Stomach (tissue), 8 donors: ENCODE measurements at regions not wholly inside any gene's neighbourhood (a gene's known extent, or its start where the extent isn't known, plus 50 kb on each side); places are given as distances from the start of the nearest gene placed in this dataset.
"Not testable (repeated sequence)": the region's sequence is repeated elsewhere in the genome, so short reads cannot be mapped to it uniquely, and the experiment has no call there.

Source experiments
- DNase-seq, 2 donors: peaks; one replicate each; pipeline versions ENCODE4 v3.0.0 to v3.0.0-alpha.2; 2013 to 2019
- H3K27ac ChIP-seq, 5 donors: fragments of 200-600 bp in 4 of 5; sonication (generic) in 4 of 5; one replicate each; pipeline ENCODE4 v1.5.1; 2013 to 2019; ENCODE audit warnings: mild to moderate bottlenecking in 1 of 5, moderate library complexity in 1 of 5
- H3K27me3 ChIP-seq, 3 donors: fragments of 200-600 bp; sonication (generic); one replicate each; pipeline ENCODE4 v1.5.1; 2017 to 2019; ENCODE audit warnings: mixed run types in 1 of 3
- H3K36me3 ChIP-seq, 4 donors: fragments of 200-600 bp; sonication (generic); 1 replicate in 3 of 4; 2 replicates in 1 of 4; pipeline ENCODE4 v1.5.1; 2016 to 2019
- H3K4me1 ChIP-seq, 4 donors: fragments of 200-600 bp; sonication (generic); one replicate each; pipeline ENCODE4 v1.5.1; 2016 to 2019
- H3K4me3 ChIP-seq, 4 donors: fragments of 200-600 bp; sonication (generic) in 3 of 4; one replicate each; pipeline ENCODE4 v1.5.1; 2016 to 2019; ENCODE audit warnings: mild to moderate bottlenecking in 1 of 4
- H3K9me3 ChIP-seq, 4 donors: fragments of 200-600 bp; sonication (generic); one replicate each; pipeline ENCODE4 v1.5.1; 2016 to 2019
- EP300 ChIP-seq: sonication (generic); formaldehyde crosslinking; IDR thresholded peaks from one replicate; pipeline ENCODE4 v1.6.1; 2017; ENCODE audit warnings: antibody characterized with exemption
- POLR2A ChIP-seq, 4 donors: fragments of 450-650 bp; IDR thresholded peaks; one replicate each; pipeline ENCODE4 v1.6.1; 2016; ENCODE audit warnings: antibody characterized with exemption in 4 of 4, control low read depth in 2 of 4, mild to moderate bottlenecking in 1 of 4, moderate library complexity in 1 of 4
- POLR2AphosphoS5 ChIP-seq, 3 donors: sonication (generic); formaldehyde crosslinking; IDR thresholded peaks; one replicate each; pipeline ENCODE4 v1.6.1; 2016; ENCODE audit warnings: antibody characterized with exemption in 3 of 3
- WGBS, 5 donors: extraction: QIAGEN DNeasy Blood & Tissue Kit in 3 of 5; methylation state at CpG; one replicate each; pipeline versions ENCODE4 v1.1.5 to v1.1.7; 2013 to 2018; 5-methylcytosine and 5-hydroxymethylcytosine counted together
- intact Hi-C: fragments of 100-400 bp; cut with DNase I; formaldehyde crosslinking; loops from one replicate; pipeline ENCODE4 v1.15.1; 2023; ENCODE audit warnings: low total_unique reads
- TF ChIP-seq, protein P1 (sequence below), 7 experiments: fragments of 450-650 bp in 4 of 7; fragments of 200-600 bp in 3 of 7; sonication (generic) in 3 of 7; IDR thresholded peaks; one replicate each; pipeline ENCODE4 v1.5.1; 2016 to 2019; ENCODE audit warnings: antibody characterized with exemption in 7 of 7, control low read depth in 2 of 7, mild to moderate bottlenecking in 1 of 7
- donor health status: healthy with polysubstance abuse.
- donor health status: Bipolar disorder and iron deficiency.
- donor health status: healthy.

DNA sequence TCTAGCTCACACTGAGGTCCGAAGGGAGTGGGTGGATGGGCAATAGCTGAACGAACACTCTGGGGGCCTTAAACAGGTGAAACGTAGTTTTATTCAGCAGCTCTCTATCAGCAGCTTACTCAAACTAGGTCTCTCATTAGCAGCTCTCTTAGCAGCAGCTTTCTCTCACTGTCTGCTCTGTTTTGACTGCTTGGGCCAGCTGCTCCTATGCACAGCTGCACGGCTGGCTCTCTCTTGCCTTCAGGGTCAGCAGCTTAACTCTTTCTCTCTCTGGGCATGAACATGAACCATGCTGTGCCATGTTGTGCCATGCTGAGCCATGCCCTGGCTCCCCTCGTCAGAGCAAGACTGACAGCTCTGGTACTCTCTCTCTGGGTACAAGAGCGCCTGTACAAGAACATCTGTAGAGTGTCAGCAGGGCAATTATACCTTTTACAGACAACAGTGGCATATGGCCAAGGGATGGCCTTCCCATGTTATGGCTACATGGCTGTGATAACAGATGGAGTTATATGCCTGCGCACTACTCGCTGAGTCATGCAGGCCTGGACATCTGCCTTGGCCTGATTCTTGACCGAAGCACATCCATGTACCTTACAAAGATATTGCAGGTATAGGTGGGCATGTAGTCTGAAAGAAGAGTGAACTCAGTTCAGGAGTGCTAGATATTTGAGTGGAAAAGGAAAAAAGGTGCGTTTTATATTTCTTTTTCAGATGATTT lies 152.4 kb downstream of the LEPR start:
- Histone ChIP-seq H3K27ac (no peak overlapping the region), H3K9me3 (no peaks in the 10 kb centered on the region), H3K4me3 (no peak overlapping the region), H3K4me1 (no peaks in the 10 kb centered on the region), H3K27me3 (no peaks in the 10 kb centered on the region), H3K36me3 (peaks cover 0 to 23% (median 12%) of the 10 kb centered on the region in 4 donors)
- 70 to 86% (median 83%) methylated on average over 10 of the region's 10 CpGs for WGBS, 5 donors
- no peak for TF ChIP-seq POLR2A (IDR thresholded peaks at IDR 0.05)
- TF ChIP-seq, protein P1, sequence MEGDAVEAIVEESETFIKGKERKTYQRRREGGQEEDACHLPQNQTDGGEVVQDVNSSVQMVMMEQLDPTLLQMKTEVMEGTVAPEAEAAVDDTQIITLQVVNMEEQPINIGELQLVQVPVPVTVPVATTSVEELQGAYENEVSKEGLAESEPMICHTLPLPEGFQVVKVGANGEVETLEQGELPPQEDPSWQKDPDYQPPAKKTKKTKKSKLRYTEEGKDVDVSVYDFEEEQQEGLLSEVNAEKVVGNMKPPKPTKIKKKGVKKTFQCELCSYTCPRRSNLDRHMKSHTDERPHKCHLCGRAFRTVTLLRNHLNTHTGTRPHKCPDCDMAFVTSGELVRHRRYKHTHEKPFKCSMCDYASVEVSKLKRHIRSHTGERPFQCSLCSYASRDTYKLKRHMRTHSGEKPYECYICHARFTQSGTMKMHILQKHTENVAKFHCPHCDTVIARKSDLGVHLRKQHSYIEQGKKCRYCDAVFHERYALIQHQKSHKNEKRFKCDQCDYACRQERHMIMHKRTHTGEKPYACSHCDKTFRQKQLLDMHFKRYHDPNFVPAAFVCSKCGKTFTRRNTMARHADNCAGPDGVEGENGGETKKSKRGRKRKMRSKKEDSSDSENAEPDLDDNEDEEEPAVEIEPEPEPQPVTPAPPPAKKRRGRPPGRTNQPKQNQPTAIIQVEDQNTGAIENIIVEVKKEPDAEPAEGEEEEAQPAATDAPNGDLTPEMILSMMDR (IDR thresholded peaks at IDR 0.05), result no peak
- TF ChIP-seq POLR2AphosphoS5 (IDR thresholded peaks at IDR 0.05), result no peak
- no peak for TF ChIP-seq EP300
- no peak for DNase-seq
- intact Hi-C loops, result no loop called here

DNA sequence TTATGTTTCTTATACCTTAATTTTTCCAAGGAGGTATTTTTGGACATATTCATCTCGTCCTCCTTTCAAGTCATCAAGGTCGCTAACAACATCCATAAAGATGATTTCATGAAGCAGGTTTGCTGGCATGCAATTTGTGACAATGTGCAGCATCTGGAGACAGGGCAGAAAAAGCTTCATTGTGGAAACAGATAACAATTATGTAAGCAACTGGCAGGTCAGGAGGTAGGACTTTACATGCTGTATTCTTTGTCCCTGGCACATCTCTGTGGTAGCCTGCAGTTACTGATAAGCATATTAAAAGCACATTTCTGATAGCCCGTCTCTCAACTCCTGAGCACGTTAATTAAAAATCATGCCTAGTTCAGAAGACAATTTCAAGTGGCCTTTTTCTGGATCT lies 156.8 kb downstream of the LEPR start:
- H3K9me3 ChIP-seq, result no peaks in the 10 kb centered on the region
- no peaks in the 10 kb centered on the region for H3K27me3 ChIP-seq
- H3K36me3 ChIP-seq, result peaks cover 0 to 23% (median 12%) of the 10 kb centered on the region in 4 donors
- WGBS, 5 donors, result 83 to 92% (median 85%) methylated on average over 4 of the region's 4 CpGs
- no peak overlapping the region for H3K4me3 ChIP-seq
- H3K4me1 ChIP-seq, result no peaks in the 10 kb centered on the region
- TF ChIP-seq POLR2A (IDR thresholded peaks at IDR 0.05) (no peak), POLR2AphosphoS5 (IDR thresholded peaks at IDR 0.05) (no peak), EP300 (no peak)
- TF ChIP-seq, protein P1 (IDR thresholded peaks at IDR 0.05), result no peak
- intact Hi-C loops, result no loop called here
- no peak for DNase-seq
- no peak overlapping the region for H3K27ac ChIP-seq

DNA sequence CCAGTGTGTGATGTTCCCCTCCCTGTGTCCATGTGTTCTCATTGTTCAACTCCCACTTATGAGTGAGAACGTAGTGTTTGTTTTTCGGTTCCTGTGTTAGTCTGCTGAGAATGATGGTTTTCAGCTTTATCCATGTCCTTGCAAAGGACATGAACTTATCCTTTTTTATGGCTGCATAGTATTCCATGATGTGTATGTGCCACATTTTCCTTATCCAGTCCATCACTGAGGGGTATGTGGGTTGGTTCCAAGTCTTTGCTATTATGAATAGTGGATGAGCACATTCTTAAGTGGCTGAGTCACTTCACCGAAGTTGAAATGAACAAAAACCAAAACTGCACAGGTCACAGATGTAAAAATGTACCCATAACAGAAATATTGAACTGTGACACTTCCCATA lies 157.5 kb downstream of the LEPR start:
- H3K9me3 ChIP-seq, H3K4me1 ChIP-seq, DNase-seq, intact Hi-C loops, H3K27ac ChIP-seq, H3K4me3 ChIP-seq, H3K27me3 ChIP-seq: not testable (repeated sequence)
- peaks cover 0 to 18% (median 12%) of the 10 kb centered on the region in 4 donors for H3K36me3 ChIP-seq
- 88 to 97% (median 95%) methylated on average over 3 of the region's 3 CpGs for WGBS, 5 donors

DNA sequence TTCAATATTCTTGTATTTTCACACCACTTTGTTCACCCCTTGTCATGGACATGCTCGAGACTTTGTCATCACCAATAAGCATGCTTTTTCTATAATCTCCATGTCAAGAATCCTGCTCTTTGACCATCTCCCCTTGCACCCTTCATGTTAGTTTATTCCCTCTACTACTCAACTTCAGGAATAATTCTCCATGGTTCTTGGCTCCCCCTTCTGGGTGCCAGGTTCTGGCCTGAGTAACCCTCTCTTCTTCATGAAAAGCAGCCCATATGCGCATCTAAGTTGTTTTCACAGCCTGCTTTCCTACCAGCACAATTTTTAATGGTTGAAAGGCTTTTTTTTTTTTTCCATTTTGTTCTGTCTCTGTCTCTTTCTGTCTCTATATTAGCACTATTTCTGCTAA lies 160.7 kb downstream of the LEPR start:
- peaks cover 0 to 5% (median 0%) of the 10 kb centered on the region in 4 donors for H3K9me3 ChIP-seq
- WGBS, 5 donors, result 69 to 93% (median 69%) methylated on average over 2 of the region's 2 CpGs
- no peaks in the 10 kb centered on the region for H3K27me3 ChIP-seq
- peaks cover 0 to 10% (median 8%) of the 10 kb centered on the region in 4 donors for H3K36me3 ChIP-seq
- no peak overlapping the region for H3K4me3 ChIP-seq
- TF ChIP-seq POLR2A (IDR thresholded peaks at IDR 0.05) (no peak), EP300 (no peak), POLR2AphosphoS5 (IDR thresholded peaks at IDR 0.05) (no peak)
- TF ChIP-seq, protein P1 (IDR thresholded peaks at IDR 0.05), result no peak
- H3K4me1 ChIP-seq, result no peaks in the 10 kb centered on the region
- intact Hi-C loops, result no loop called here
- DNase-seq, result peak in 1 of 2 donors; percentile 6
- H3K27ac ChIP-seq, result no peak overlapping the region

DNA sequence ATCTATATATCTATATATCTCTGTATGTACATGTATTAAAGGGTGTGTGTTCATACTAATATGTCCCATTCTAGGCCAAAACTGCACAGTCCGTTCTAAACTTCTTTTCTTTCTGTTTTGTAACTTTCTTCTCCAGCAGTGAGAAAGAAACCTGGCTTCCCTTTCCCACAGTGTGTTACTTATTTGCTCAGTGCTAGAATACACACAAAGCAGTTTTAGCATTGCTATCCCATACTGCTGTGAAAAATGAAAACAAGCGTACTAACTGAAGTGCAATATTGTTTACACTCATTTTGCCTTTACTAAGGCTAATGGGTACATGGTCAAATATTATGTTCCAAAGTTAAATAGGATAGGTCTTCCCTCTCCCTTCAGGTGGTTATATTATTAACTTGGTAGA lies 163.9 kb downstream of the LEPR start:
- no peak overlapping the region for H3K27ac ChIP-seq
- no peaks in the 10 kb centered on the region for H3K27me3 ChIP-seq
- intact Hi-C loops, result no loop called here
- peaks cover 0 to 5% (median 0%) of the 10 kb centered on the region in 4 donors for H3K9me3 ChIP-seq
- H3K36me3 ChIP-seq, result no peaks in the 10 kb centered on the region
- no peak for TF ChIP-seq POLR2A (IDR thresholded peaks at IDR 0.05)
- TF ChIP-seq POLR2AphosphoS5 (IDR thresholded peaks at IDR 0.05), result no peak
- no peak for TF ChIP-seq EP300
- TF ChIP-seq, protein P1 (IDR thresholded peaks at IDR 0.05), result no peak
- no peak for DNase-seq
- H3K4me1 ChIP-seq, result no peaks in the 10 kb centered on the region
- no peak overlapping the region for H3K4me3 ChIP-seq
- WGBS, 5 donors, result 27 to 61% (median 49%) methylated on average over 2 of the region's 2 CpGs
